Lung (tissue), 11 donors: ENCODE measurements at regions not wholly inside any gene's neighbourhood (a gene's known extent, or its start where the extent isn't known, plus 50 kb on each side); places are given as distances from the start of the nearest gene placed in this dataset.
A peak's percentile ranks its signal among the peaks of the same experiment; 100 is the strongest.

Experiments
- ATAC-seq: fragments of 200-7000 bp; cut with Tn5 transposase; one replicate; pipeline ENCODE4 v1.9.1; 2020; ENCODE audit warnings: moderate number of reproducible peaks; ENCODE audit not compliant: insufficient read depth, low FRiP score
- DNase-seq, 3 donors: peaks; one replicate each; pipeline ENCODE4 v3.0.0-alpha.2; 2013 to 2017
- H3K27ac ChIP-seq, 2 donors: one replicate each; pipeline ENCODE4 v1.5.1; 2013; ENCODE audit warnings: mild to moderate bottlenecking in 2 of 2, moderate library complexity in 2 of 2, control low read depth in 1 of 2, inconsistent platforms in 1 of 2, low read depth in 1 of 2, low read length in 1 of 2
- H3K27me3 ChIP-seq, 3 donors: one replicate each; pipeline ENCODE4 v1.5.1; 2013; ENCODE audit warnings: low read length in 2 of 3; ENCODE audit not compliant: control insufficient read depth in 3 of 3, insufficient read depth in 3 of 3
- H3K36me3 ChIP-seq, 4 donors: one replicate each; pipeline ENCODE4 v1.5.1; 2013; ENCODE audit warnings: low read length in 4 of 4, mild to moderate bottlenecking in 1 of 4, moderate library complexity in 1 of 4; ENCODE audit not compliant: control insufficient read depth in 4 of 4, insufficient read depth in 4 of 4
- H3K4me1 ChIP-seq, 5 donors: one replicate each; pipeline ENCODE4 v1.5.1; 2013; ENCODE audit warnings: low read length in 5 of 5, mild to moderate bottlenecking in 2 of 5, moderate library complexity in 1 of 5; ENCODE audit not compliant: control insufficient read depth in 5 of 5, insufficient read depth in 5 of 5
- H3K4me3 ChIP-seq: one replicate; pipeline ENCODE4 v1.5.1; 2013; ENCODE audit warnings: mild to moderate bottlenecking, control low read depth, moderate library complexity
- H3K9ac ChIP-seq, 2 donors: one replicate each; pipeline ENCODE4 v1.5.1; 2013; ENCODE audit warnings: low read length in 2 of 2, control low read depth in 1 of 2; ENCODE audit not compliant: insufficient read depth in 1 of 2
- H3K9me3 ChIP-seq, 4 donors: one replicate each; pipeline ENCODE4 v1.5.1; 2013; ENCODE audit warnings: low read length in 3 of 4, mild to moderate bottlenecking in 1 of 4, moderate library complexity in 1 of 4; ENCODE audit not compliant: control insufficient read depth in 4 of 4, insufficient read depth in 3 of 4
- CTCF ChIP-seq: IDR thresholded peaks from 2 replicates; pipeline ENCODE4 v1.5.1; 2012; ENCODE audit warnings: mild to moderate bottlenecking; ENCODE audit errors: control extremely low read depth, extremely low read depth
- WGBS, 2 donors: extraction: QIAGEN DNeasy Blood & Tissue Kit; methylation state at CpG; one replicate each; pipeline ENCODE4 v1.1.7; 2013; 5-methylcytosine and 5-hydroxymethylcytosine counted together
- donor health status: control.
- donor health status: control.
- donor health status: Bipolar disorder and iron deficiency.
- donor health status: healthy.
- donor health status: DM: yes; HTN: yes; CAD: no.

- no peaks in the 10 kb centered on the region for H3K27me3 ChIP-seq
Measured at GRCh38 chr7:148950806-148951205, 66.7 kb upstream of the EZH2 start.

GRCh38 chr7:148944935-148945934 is 61.1 kb upstream of the EZH2 start:
- Histone ChIP-seq H3K9me3 (no peaks in the 10 kb centered on the region), H3K4me3 (no peak overlapping the region), H3K4me1 (peaks cover 0 to 7% (median 0%) of the 10 kb centered on the region in 5 donors), H3K27me3 (no peaks in the 10 kb centered on the region), H3K36me3 (no peaks in the 10 kb centered on the region), H3K9ac (no peak overlapping the region), H3K27ac (no peak overlapping the region)
- WGBS, 2 donors, result 71 to 77% methylated on average over 8 of the region's 8 CpGs
- DNase-seq (no peak), ATAC-seq (no peak)
- TF ChIP-seq CTCF, result no peak

More at GRCh38 chr7:148950806-148951205, 66.7 kb upstream of the EZH2 start:
- H3K36me3 ChIP-seq, result no peaks in the 10 kb centered on the region
- H3K4me1 ChIP-seq, result no peaks in the 10 kb centered on the region
- ATAC-seq, result no peak
- no peak for TF ChIP-seq CTCF
- no peak overlapping the region for H3K27ac ChIP-seq
- no peak overlapping the region for H3K9ac ChIP-seq
- H3K4me3 ChIP-seq, result no peak overlapping the region
- peaks cover 0 to 2% (median 0%) of the 10 kb centered on the region in 4 donors for H3K9me3 ChIP-seq
- no peak for DNase-seq
- WGBS, 2 donors, result 93 to 96% methylated on average over 4 of the region's 4 CpGs

- H3K4me3 ChIP-seq, result no peak overlapping the region
- peaks cover 0 to 10% (median 0%) of the 10 kb centered on the region in 5 donors for H3K4me1 ChIP-seq
- ATAC-seq (peak; percentile 51), DNase-seq (peak; percentile 82 to 89 (median 88))
- no peaks in the 10 kb centered on the region for H3K36me3 ChIP-seq
- no peak for TF ChIP-seq CTCF
- no peaks in the 10 kb centered on the region for H3K9me3 ChIP-seq
- no peak overlapping the region for H3K27ac ChIP-seq
- 6 to 8% methylated on average over 17 of the region's 17 CpGs for WGBS, 2 donors
- no peaks in the 10 kb centered on the region for H3K27me3 ChIP-seq
- H3K9ac ChIP-seq, result peak overlapping the region; percentile 66 to 99
Measured at GRCh38 chr7:148941598-148942275, 57.6 kb upstream of the EZH2 start.
